ENCODE measurements at regions not wholly inside any gene's neighbourhood (a gene's known extent, or its start where the extent isn't known, plus 50 kb on each side); places are given as distances from the start of the nearest gene placed in this dataset.
"Not testable (repeated sequence)": the region's sequence is repeated elsewhere in the genome, so short reads cannot be mapped to it uniquely, and the experiment has no call there.

DNA sequence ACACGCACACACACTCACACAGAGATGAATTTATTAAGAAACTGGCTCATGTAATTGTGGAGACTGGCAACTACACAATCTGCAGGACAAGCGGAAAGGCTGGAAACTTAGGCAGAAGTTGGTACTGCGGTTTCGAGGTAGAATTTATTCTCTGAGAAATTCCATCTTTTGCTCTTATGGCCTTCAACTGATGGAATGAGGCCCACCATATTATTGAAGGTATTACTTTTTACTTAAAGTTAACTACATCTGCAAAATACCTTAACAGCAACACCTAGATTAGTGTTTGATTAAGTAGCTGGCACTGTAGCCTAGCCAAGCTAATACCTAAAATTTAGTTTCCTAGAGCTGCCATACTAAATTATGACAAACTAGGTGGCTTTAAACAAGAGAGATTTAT lies 384.0 kb upstream of the UBE2E3 start:
- DNase-seq (ENCODE audit: low read depth): no peak
- H3K4me3 ChIP-seq (ENCODE audit: low read depth, low read length): no peak overlapping the region
- TF ChIP-seq, protein P1, sequence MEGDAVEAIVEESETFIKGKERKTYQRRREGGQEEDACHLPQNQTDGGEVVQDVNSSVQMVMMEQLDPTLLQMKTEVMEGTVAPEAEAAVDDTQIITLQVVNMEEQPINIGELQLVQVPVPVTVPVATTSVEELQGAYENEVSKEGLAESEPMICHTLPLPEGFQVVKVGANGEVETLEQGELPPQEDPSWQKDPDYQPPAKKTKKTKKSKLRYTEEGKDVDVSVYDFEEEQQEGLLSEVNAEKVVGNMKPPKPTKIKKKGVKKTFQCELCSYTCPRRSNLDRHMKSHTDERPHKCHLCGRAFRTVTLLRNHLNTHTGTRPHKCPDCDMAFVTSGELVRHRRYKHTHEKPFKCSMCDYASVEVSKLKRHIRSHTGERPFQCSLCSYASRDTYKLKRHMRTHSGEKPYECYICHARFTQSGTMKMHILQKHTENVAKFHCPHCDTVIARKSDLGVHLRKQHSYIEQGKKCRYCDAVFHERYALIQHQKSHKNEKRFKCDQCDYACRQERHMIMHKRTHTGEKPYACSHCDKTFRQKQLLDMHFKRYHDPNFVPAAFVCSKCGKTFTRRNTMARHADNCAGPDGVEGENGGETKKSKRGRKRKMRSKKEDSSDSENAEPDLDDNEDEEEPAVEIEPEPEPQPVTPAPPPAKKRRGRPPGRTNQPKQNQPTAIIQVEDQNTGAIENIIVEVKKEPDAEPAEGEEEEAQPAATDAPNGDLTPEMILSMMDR (IDR thresholded peaks at IDR 0.05; ENCODE audit: insufficient read depth, low read length): no peak

DNA sequence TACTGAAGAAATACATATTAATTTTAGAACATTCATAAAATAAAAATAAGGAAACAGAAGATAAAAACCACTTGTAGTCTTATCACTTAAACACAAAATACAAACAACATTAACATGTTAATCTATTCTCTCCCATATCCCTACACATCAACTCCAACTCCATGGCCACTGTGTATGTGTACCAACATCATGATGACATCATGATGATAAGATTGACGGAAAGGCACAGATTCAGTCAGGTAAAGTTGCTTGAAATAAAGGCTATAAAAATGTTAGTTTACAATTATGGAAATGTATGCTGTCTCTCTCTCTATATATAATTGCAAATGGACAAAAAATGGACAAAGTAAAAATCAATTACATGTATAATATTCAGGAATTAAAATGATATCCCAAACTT lies 388.5 kb upstream of the UBE2E3 start:
- H3K4me3 ChIP-seq (ENCODE audit: low read depth, low read length): no peak overlapping the region
- no peak for DNase-seq (ENCODE audit: low read depth)
- TF ChIP-seq, protein P1 (IDR thresholded peaks at IDR 0.05; ENCODE audit: insufficient read depth, low read length): no peak

DNA sequence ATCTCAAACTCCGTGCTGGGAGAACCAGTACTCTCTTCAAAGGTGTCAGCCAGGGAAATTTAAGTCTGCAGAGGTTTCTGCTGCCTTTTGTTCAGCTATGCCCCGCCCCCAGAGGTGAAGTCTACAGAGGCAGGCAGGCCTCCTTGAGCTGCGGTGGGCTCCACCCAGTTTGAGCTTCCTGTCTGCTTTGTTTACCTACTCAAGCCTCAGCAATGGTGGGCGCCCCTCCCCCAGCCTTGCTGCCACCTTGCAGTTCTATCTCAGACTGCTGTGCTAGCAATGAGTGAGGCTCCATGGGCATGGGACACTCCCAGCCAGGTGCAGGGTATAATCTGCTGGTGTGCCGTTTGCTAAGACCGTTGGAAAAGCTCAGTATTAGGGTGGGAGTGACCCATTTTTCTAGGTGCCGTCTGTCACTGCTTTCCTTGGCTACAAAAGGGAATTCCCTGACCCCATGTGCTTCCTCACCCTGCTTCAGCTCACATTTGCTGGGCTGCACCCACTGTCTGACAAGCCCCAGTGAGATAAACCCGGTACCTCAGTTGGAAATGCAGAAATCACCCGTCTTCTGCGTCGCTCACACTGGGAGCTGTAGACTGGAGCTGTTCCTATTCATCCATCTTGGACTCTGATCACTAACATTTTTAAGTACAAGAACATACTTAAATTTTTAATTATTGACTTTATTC lies 389.2 kb upstream of the UBE2E3 start:
- not testable (repeated sequence) for DNase-seq (ENCODE audit: low read depth); H3K4me3 ChIP-seq (ENCODE audit: low read depth, low read length)

DNA sequence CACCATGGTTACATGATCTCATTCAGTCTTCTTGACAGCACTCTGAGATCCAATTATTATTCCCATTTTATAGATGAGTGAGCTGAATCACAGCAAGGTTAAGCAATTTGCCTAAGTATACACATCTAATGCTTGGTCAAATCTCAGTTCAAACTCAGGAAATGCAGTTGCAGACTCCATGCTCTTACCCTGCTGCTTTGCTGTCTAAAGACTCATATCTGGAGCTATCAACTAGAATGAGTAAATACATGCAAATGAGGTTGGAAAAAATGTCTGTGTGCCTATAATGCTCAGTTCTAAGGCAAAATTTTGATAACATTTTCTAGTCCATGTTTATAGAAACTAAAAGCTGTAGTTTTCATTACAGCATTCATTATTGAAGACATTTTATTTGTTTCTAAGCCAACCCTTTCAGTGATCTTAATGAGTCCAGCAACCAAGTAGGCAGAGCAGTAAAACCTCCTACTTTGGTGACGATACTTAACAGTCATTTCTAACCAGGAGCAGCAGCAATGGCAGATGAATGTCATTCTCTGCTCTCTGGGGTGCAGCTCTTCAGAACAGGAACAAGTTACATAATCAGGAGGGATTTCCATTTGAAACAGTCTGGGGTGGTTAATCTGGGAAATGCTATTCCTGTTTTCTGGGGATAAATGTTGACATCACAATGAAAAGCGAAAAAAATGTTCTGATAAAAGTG lies 396.8 kb upstream of the UBE2E3 start:
- no peak overlapping the region for H3K4me3 ChIP-seq (ENCODE audit: low read depth, low read length)
- TF ChIP-seq, protein P1 (IDR thresholded peaks at IDR 0.05; ENCODE audit: insufficient read depth, low read length): no peak
- no peak for DNase-seq (ENCODE audit: low read depth)

DNA sequence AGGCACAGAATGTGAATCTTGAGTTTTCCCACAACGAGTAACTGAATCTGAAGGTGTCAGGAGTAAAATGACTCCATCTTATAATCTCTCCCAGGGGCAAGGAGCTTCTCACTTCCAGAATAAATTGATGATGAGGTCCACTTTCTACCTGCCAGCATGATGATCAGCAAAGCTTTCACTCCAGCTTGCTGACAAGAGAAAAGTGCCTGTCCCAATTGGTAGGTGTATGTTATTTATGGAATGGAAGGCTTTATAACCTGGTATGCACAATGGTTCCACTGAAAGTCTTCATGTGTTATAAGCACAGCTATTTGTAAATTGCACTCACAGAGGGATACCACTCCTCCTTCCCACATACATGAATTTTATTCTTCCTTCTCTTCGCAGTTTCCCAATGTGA lies 401.0 kb upstream of the UBE2E3 start:
- DNase-seq (ENCODE audit: low read depth): no peak
- H3K4me3 ChIP-seq (ENCODE audit: low read depth, low read length): no peak overlapping the region
- TF ChIP-seq, protein P1 (IDR thresholded peaks at IDR 0.05; ENCODE audit: insufficient read depth, low read length): no peak

DNA sequence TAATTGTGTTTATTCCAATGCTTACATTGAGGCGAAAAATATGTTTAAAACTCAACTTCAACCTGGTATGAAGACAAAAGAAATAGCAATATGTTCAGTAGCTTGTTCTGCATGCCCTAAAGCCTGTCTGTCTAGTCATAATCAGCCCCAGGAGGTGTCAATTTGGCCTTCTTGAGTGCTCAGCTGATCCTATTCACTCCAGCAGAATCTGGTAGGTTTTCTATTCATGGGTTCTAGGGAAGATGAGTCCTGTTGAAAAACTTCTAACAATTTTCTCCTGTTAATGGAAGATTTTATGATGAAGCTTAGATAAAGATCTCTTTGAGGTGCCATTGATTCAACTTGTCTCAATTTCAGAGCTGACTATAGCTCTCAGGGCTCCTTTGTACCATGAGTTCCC lies 402.0 kb upstream of the UBE2E3 start:
- no peak for DNase-seq (ENCODE audit: low read depth)
- TF ChIP-seq, protein P1 (IDR thresholded peaks at IDR 0.05; ENCODE audit: insufficient read depth, low read length): no peak
- no peak overlapping the region for H3K4me3 ChIP-seq (ENCODE audit: low read depth, low read length)

DNA sequence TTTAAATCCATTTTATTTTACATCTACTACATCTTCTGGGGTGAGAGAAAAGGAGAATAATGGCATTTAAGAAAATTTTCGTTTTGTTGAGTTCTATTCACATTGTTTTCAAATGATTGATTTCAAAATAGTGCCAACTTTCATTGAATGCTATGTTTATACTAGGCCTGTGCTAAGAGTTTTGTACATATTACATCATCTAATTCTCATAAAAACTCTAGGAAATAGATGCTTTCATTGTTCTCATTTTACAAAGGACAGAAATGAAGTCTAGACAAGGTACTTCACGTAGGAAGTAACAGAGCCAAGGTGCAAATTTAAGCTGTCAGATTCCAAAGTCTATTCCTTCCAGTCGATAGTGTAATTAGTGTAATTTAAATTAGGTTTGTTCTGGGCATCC lies 402.8 kb upstream of the UBE2E3 start:
- H3K4me3 ChIP-seq (ENCODE audit: low read depth, low read length): no peak overlapping the region
- TF ChIP-seq, protein P1 (IDR thresholded peaks at IDR 0.05; ENCODE audit: insufficient read depth, low read length): no peak
- peak; percentile 54 for DNase-seq (ENCODE audit: low read depth)

Measured in fibroblast of the aortic adventitia (primary cell).